HG03095 (cell line): ENCODE measurements at regions not wholly inside any gene's neighbourhood (a gene's known extent, or its start where the extent isn't known, plus 50 kb on each side); places are given as distances from the start of the nearest gene placed in this dataset.
"Not testable (repeated sequence)": the region's sequence is repeated elsewhere in the genome, so short reads cannot be mapped to it uniquely, and the experiment has no call there.

ENCODE experiments used
- ATAC-seq: cut with Tn5 transposase; IDR thresholded peaks from one replicate; pipeline ENCODE4 v1.9.1; 2021; ENCODE audit warnings: moderate library complexity; ENCODE audit not compliant: unreplicated experiment

DNA sequence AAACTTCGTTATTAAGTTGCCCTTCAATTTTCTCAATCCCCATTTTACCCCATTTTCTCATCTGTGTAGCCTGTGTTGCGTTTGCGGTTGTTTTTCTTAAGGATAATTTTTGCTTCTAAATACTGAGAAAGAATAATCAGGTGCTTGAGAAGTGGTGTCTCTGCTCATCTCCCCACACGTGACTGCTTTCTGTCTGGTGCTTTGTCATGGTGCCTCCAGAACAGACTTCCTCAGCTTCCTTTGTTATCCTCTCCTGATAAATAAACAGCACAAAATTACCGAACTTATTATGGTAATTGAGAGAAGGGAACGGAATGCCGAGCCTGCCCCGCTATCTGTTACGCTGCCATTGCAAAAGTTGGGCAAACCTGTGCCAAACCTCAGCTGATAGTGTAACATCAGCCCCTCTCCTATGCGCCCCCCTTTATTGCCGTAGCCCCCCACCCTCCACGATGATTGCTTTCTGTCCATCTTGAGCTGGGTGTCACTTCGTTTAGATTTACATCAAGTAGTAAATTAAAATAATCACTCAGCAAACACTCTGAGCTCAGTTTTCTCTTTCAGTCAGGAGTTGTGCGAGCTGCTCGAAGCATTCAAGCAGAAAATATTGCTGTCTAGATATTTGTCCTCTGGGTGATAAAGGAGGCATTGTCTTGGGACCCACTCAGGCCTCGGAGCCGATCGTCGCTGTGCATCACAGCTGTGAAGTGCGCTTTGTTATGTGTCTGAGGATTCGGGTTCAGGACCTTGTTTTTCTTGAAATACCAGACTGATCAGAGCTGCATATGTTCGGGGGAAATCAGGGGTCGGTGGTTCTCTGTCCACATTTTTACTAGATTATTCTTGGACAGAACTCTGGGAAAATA is 1008.5 kb upstream of the FANCL start:
- no peak for ATAC-seq

DNA sequence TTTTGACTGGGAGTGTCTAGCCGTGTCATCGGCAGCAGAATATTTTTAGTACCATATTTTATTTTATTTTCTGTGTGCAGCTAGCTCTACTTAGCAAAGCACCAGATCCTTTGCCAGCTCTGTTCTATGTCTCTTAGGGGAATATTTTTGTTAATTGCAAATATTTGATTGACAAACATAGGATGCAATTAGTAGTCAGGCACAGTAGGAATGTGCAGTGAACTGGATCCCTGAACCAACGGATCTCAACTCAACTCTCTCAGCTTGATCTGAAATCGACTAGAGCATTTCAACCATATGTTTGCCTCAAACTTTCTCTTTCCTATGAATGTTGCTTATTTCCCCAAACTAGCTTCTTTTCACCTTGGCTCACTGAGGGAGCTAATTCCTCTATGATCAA is 998.0 kb upstream of the FANCL start:
- no peak for ATAC-seq

DNA sequence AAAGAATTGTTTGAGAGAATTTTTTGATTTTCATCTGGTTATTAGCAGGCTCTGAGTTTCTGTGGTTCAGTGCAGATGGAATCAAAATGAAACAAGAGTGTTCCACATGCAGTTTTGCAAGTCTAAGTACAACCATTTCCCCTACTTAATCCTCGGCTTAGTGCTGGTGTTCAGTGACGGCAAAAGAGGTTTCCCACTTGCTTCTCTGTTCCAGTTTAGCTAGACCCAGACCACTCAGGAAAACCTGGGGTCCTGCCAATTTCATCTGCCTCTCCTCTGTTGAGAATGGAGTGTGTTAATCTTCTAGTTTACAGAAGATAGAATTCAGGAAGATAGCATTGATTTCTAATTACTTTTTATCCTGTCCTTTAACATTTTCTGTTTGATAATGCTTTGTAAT is 996.2 kb upstream of the FANCL start:
- no peak for ATAC-seq

DNA sequence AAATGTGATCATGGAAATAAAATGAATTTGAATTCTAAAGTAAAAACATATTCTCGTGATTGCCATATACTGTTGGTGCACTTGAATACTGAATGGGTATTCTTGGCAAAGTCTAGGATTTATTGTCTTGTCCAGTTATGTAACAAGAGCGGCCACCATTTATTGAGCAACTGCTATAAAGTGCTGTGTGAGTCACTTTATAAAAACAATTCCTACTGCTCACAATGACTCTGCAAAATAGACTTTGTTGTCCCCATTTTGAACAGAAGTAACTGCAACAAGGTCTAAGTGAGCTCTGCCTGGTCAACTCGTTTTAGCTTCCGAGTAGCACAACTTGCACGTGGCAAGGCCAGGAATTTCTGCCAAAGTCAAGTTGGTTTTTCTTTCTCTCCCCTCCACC is 995.6 kb upstream of the FANCL start:
- no peak for ATAC-seq

DNA sequence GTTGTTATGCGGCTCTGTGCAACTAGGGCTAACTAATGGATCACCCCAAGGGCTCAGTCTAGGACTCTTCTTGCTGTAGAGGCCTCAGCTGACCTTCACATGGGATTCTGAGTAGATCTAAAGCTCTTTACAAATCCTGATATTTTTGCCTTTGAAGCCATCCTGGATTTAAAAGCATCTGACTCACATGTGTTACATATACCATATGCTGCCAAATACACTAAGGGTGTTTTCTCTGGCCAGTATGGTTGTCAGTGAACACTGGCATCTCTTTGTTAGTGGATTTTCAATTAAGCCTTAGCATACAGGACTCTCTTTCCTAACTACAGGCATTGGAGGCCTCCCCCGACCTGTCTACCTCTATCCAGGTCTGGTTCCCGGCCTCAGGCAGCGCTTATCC is 992.8 kb upstream of the FANCL start:
- no peak for ATAC-seq

DNA sequence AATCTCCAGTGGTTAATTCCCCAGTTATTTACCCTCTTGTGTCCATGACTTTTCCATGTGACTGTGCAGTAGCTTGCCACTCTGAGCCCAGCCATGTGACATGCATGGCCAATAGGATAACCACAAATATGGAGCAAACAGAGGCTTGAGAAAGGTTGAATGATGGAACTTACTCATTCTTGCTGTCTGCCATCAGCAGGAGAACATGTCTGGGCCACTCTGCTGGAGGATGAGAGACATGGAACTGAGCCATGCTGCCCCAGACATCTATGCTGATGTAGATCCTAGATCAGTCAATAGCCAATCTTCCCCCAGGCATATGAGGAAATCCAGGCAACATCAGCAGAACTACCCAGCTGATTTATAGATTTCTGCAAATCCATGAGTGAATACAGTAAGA is 992.3 kb upstream of the FANCL start:
- ATAC-seq: no peak

DNA sequence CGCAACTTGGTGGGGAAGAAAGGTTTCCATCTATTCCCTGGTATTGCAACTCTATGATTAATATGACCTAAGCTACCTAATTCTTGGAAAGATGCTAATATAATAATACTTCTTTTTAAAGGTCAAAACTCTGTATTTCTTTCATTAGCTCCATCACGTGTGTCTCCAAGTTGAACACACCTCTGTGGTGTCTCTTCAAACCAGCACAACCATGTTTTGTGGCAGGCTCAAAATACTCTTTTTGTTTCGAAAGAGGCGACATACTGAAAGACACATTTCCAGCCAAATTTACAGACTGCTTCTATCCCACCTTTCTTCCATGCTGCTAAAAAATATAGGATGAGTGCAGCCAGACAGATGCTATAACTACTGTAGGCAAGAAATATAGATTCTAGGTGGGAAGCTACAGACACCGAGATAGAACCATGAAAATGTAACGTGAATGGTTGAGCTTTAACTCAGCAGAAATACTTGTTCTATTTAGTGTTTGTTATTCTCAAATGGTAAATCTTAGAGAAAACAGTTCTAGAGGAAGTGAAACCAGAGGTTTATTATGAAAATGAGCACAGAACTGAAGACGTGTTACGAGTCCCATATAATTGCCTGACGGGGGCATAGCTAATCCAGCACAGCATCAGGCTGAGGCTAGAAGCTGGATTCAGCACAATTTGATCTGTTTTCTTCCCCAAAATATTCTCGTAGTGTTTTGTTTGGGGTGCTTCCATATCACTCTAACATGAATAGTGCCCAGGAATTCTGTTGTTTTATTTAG is 991.5 kb upstream of the FANCL start:
- peak; percentile 76 for ATAC-seq

DNA sequence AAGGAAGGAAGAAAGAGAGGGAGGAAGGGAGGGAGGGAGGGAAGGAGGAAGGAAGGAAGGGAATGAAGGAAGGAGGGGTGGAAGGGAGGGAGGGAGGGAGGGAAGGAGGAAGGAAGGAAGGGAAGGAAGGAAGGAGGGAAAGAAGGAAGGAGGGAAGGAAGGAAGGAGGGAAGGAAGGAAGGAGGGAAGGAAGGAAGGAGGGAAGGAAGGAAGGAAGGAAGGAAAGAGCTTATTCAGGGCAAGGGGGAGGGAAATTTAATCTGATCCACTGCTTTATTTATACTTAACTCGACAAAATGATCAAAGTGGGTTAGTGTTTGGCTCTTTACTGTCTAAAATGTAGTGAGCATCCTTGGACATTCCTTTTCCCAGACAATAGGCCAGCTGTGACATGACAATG is 985.2 kb upstream of the FANCL start:
- not testable (repeated sequence) for ATAC-seq

DNA sequence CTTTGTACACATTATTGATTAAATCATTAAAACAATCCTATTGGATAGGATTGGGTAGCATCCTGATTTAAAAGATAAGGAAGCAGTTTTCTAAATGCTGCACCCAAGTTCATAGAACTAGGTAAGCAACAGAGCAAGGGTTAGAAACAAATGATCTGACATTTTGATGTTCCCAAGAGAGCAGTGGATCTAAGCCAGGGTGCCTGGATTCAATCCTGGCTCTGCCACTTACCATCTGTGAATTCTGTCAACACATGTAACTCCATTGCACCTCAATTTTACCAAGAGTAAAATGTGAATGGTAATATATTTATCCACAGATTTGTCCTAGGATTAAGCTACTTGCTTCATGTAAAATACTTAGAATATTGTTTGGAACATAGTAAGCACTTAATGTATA is 982.6 kb upstream of the FANCL start:
- ATAC-seq: no peak

DNA sequence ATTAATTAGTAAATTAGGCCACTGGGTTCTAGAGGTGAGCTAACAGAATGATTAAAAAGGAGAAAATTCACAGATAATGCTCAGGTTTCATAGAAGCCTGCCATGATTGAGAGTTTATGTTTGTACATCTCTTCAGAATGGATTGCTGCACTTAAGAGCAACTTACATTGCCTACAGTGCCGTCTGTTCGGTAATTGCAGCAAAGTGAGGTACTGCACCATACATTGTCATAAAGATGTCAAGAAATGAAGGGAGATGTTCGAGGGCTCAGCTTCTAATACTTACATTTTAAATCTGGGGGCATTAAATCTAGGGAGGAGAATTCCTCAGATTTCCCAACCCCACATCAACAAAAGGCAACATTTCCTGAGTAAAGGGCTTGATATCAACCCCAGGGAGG is 976.2 kb upstream of the FANCL start:
- ATAC-seq: no peak

DNA sequence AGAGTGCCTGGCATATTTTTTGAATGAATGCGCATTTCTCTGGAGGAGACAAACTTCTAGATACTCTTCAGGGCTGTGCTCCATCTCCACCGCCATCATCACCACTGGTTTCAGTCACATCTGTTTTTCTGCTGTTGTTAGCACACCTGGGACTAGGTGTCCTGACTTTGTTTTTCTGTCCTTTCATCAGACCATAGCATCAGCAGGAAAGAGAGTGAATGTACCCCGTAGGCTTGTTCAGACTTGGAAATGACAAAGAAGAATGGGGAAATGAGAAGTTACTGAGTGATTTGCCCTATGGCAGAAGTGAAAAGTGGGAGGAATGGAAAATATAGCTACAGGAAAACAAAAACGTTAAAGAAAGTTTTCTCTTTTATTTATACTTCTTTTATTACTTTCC is 965.2 kb upstream of the FANCL start:
- no peak for ATAC-seq

DNA sequence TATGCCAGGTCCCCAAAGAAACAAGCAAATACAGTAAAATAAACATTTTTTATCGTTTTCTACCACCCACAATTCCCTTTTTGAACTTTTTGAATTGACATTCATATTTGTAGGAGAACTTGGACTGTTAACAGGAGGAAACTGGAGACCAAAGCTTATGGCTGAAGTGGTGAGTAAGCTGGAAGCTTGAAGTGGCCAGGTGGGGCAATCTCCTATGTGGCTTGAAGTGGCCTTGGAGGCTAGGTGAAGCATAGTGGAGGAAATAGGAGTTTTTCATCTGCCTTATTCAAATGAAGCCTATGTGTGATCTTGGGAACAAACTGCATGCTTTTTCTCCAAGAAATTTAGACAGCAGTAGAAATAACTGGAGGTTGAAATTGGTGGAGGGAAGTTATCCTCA is 962.9 kb upstream of the FANCL start:
- ATAC-seq: no peak

DNA sequence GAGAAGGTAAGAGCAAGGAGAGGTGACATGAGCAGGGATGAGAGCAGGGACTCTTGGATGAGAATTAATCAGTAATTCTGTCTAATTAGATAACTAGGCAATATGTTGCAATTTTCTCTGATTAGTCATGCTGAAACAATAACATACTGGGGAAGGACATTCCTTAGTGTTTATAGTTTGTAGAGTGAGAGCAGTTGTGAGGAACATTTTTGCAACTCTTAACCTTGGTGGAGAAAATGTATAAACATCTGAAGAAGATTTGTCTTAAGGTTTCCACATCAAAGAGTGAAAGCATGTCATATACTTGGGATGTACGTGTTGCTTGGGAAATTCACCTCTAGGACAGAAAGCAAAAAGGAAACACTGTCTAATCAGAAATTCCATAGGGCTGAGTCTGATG is 955.4 kb upstream of the FANCL start:
- ATAC-seq: no peak

DNA sequence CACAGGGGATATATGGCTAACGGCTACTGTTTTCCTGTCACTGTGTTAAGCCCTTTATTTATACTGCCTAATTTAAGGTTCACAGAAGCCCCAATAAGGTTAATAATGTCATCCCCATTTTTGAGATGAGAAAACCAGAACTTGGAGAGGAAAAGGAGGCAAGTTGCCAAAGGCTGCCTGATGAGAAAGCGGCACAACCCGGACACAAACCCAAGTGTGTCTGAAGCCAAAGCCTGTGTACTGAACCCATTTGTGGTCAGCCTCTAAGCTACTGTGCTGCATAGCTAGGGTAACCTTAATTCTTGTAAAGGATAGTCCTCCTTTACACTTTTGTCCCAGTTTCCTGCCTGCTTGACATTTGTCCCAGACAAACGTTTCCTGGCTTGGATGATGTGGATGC is 954.7 kb upstream of the FANCL start:
- ATAC-seq: no peak

DNA sequence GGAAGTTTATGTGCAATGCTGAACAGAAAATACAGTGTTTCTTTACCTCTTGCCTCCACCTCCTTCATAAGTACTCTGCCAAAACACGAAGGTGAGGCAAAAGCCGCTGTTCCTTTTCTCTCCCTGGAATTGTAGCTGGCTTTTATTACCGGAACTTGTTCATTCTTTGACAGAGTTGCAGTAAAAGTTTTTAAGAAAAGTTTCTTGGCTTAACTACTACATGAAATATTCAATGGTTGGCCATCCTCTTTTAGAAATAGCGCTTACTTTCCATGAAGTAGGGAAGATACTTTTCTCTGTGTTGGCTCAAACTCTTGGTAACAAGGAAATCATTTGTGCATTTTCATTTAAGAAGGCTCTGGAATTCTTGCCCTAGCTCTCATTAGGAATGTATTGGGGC is 950.7 kb upstream of the FANCL start:
- ATAC-seq: no peak

DNA sequence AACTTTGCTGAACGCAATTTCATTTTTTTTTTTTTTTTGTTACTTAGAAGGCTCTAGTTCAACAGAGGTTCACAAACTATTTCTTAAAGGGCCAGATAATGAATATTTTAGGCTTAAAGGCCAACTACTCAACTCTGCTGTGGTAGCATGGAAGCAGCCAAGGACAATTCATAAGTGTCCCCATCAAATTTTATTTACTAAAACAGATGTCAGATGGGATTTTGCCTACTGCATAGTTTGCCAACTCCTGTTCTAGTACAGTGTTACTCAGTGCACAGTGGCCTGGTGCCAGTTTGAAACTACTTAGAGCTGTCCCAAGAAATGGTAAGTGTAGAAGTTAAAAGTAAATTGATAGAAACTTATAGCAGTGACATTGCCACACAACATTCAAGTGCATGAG is 949.4 kb upstream of the FANCL start:
- no peak for ATAC-seq

DNA sequence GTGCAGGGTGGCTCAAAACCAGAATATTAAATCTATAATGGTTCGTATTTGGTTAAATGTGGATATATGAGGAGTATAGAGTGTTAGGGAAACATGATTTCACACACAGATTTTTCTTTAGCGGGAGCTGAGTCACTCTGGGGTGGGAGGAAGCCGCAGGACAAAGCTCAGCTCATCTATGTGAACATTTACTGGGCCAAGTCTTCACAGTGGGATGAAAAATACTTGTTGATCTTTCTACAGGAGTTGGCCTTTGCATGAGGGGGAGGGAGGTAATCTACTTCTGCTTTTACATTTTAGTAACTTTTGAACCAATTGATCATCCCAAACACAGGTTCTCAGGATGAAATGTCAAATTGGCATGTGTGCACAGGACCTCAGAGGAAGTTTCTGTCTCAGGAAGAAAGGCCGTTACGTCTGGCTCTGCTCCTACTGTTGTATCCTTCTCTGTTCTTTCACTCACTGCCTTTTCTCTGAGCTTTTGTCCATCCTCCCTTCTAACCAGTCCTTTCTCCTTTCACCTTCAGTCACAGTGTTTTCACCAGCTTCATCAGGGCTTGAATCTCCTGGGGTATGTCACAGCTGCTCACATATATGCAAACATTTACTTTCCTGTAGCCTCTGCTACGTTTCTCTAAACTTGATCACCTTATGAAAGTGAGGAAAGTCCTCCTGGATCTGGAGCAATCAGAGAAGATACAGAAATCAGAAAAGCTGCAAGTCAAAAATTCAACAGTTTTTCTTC is 943.3 kb upstream of the FANCL start:
- no peak for ATAC-seq

DNA sequence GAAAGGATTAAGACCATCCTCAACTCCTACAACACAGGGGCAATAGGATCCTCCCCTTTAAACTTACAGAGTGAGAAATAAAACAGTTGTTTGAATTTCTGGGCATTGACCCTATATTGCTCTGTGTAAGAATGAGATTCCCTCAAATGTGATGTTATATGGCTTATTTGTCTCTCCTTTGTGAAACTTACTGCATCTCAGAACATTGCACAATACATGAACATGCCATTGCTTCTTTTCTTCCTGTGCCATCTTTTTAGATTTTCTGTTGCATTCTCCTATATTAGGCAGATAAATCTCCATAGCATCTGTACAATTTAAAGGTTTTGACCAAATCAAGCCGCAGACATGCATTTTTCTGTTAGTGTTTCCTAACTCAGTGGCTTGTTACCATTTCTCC is 941.9 kb upstream of the FANCL start:
- ATAC-seq: no peak

DNA sequence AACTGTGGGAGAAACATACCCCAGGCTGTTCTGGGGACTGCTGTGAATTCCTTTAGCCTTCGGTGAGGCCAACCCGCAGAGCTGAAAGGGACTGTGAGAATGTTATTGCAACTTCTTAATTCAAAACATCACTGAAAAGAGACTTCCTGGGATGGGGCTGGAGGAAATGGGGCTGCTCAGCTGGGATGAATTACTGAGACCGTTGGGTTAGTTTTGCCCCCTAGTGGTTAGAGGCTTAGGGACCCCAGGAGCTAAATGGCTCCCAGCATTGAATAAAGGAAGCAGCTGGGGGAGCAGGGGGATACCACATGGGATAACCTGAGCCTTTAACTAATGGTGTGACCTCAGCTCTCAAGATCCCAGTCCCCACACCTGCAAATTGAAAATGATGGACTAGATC is 941.1 kb upstream of the FANCL start:
- no peak for ATAC-seq

DNA sequence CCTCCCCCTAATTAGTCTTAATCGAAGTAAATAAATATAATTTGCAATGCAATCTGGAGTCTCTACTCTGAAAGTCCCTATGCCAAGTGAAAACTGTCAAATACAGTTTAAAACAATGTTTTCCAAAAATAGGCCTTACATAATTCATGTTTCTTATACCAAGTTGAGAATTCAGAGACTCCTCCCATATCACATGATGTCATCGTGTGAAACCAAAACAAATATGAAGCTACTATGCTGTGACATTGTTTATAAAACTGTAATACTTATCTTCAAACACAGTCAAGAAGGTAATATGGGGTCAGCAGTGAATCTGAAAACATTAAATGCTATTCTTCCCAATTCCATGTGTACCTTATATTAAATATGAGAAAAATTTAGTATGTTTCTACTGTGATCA is 940.2 kb upstream of the FANCL start:
- no peak for ATAC-seq

DNA sequence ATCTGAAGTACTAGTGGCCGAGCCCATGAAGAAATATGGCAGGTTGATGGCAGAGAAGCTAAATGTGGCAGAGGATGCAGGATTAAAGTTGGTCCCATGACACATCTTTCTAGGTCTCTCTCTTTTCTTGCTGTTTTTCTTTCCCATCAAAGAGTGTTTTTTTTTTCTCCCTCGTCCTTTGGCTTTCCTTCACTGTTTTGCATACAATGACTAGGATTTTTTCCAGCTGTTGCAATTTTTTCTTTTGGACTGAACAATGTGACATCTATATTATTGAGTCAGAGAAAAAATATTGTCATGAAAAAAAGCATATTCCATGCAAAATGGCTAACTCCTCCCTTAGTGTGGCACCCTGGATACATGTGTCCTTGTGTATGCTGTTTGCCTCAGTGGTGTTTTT is 939.5 kb upstream of the FANCL start:
- no peak for ATAC-seq

DNA sequence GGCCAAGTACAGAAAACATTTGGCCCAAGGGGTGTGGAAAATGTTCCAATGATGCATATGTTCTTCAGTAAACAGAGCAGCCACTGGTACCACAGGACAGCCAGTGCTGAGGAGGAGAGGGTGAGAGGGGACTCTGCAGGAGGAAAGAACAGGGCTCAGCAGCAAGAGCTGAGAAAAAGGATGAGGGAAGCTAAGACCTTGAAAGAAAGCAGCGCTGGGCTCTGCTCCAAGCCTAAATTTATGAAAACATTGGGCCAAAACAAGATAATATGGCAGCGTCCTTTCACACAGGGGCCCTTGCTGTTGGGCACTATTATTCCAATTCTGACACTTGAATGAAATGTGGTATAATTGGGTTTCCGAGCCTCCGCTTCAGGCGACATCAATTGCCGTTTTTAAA is 939.0 kb upstream of the FANCL start:
- no peak for ATAC-seq
